ENCODE measurements at regions not wholly inside any gene's neighbourhood (a gene's known extent, or its start where the extent isn't known, plus 50 kb on each side); places are given as distances from the start of the nearest gene placed in this dataset.

DNA sequence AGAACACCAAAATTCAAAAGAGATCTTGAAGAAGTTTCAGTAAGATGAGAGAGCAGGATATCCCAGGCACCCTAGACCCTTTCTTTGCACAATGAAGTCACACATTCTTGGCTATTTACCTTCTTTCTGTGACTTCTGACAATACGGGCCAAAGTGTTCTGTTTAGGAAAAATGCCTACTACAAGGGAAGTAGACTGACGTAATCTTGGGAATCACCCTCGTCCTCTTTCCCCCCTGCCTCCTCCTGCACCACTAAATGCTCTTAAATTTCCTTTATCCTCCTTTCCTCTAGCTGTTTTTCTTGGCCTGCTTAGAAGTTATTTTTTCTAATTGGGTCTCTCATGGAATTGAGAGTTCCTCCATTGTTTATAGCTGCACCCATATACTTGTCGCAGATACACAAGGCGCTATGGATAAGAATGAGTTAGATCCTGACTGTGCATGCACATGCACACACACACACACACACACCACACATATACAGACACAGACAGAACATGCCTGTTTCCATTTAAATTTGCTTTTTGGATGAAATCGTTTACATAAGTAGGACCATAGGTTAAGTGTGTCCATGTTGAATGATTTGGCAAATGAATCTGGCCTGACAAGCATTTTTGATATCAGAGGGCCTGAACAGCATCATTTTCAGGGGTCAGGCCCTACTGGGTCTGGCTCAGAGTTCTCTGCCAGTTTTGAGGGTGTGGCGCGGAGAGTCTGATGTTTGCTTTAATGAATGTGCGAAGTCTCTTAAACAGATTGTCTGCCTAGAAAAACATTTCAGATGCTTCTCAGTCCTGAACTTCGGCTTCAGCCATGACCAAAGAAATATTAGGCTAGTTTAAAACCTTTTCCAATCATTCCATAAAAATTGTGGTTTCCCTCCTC, 131.9 kb upstream of the NT5C1B start:
- TF ChIP-seq, protein P1, sequence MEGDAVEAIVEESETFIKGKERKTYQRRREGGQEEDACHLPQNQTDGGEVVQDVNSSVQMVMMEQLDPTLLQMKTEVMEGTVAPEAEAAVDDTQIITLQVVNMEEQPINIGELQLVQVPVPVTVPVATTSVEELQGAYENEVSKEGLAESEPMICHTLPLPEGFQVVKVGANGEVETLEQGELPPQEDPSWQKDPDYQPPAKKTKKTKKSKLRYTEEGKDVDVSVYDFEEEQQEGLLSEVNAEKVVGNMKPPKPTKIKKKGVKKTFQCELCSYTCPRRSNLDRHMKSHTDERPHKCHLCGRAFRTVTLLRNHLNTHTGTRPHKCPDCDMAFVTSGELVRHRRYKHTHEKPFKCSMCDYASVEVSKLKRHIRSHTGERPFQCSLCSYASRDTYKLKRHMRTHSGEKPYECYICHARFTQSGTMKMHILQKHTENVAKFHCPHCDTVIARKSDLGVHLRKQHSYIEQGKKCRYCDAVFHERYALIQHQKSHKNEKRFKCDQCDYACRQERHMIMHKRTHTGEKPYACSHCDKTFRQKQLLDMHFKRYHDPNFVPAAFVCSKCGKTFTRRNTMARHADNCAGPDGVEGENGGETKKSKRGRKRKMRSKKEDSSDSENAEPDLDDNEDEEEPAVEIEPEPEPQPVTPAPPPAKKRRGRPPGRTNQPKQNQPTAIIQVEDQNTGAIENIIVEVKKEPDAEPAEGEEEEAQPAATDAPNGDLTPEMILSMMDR (IDR thresholded peaks at IDR 0.05): no peak
- TF ChIP-seq EP300 (IDR thresholded peaks at IDR 0.05): no peak
- TF ChIP-seq POLR2A (IDR thresholded peaks at IDR 0.05): no peak

Data from ovary (tissue), 3 donors.